GM21423 (cell line): ENCODE measurements at regions not wholly inside any gene's neighbourhood (a gene's known extent, or its start where the extent isn't known, plus 50 kb on each side); places are given as distances from the start of the nearest gene placed in this dataset.
"Not testable (repeated sequence)": the region's sequence is repeated elsewhere in the genome, so short reads cannot be mapped to it uniquely, and the experiment has no call there.

Source experiments
- ATAC-seq: cut with Tn5 transposase; IDR thresholded peaks from one replicate; pipeline ENCODE4 v1.9.1; 2021; ENCODE audit warnings: mild to moderate bottlenecking, moderate library complexity; ENCODE audit not compliant: unreplicated experiment

- no peak for ATAC-seq
Measured at GRCh38 chr16:80092681-80093080, 448.1 kb upstream of the DYNLRB2 start.

GRCh38 chr16:80091453-80091852 lies 449.3 kb upstream of the DYNLRB2 start:
- ATAC-seq: not testable (repeated sequence)

- ATAC-seq: no peak
Measured at GRCh38 chr16:80085606-80086005, 455.2 kb upstream of the DYNLRB2 start.

- no peak for ATAC-seq
Measured at GRCh38 chr16:80084614-80085013, 456.2 kb upstream of the DYNLRB2 start.

GRCh38 chr16:80084163-80084562 lies 456.6 kb upstream of the DYNLRB2 start:
- no peak for ATAC-seq

- ATAC-seq: no peak
Measured at GRCh38 chr16:80082906-80083305, 457.9 kb upstream of the DYNLRB2 start.

- no peak for ATAC-seq
Measured at GRCh38 chr16:80081846-80082245, 458.9 kb upstream of the DYNLRB2 start.

GRCh38 chr16:80080287-80080851 lies 460.4 kb upstream of the DYNLRB2 start:
- no peak for ATAC-seq

- ATAC-seq: no peak
Measured at GRCh38 chr16:80079072-80079471, 461.7 kb upstream of the DYNLRB2 start.

- no peak for ATAC-seq
Measured at GRCh38 chr16:80077696-80078095, 463.1 kb upstream of the DYNLRB2 start.

GRCh38 chr16:80074329-80074728 lies 466.5 kb upstream of the DYNLRB2 start:
- no peak for ATAC-seq

- ATAC-seq: no peak
Measured at GRCh38 chr16:80071964-80072456, 468.8 kb upstream of the DYNLRB2 start.

- no peak for ATAC-seq
Measured at GRCh38 chr16:80066805-80067580, 466.5 kb upstream of the MAF start.

- no peak for ATAC-seq
Measured at GRCh38 chr16:80065541-80065940, 465.0 kb upstream of the MAF start.

GRCh38 chr16:80063713-80064069 lies 463.2 kb upstream of the MAF start:
- no peak for ATAC-seq

GRCh38 chr16:80063031-80063712 lies 462.6 kb upstream of the MAF start:
- ATAC-seq: no peak

- no peak for ATAC-seq
Measured at GRCh38 chr16:80062361-80063030, 462.0 kb upstream of the MAF start.

- no peak for ATAC-seq
Measured at GRCh38 chr16:80060470-80060869, 459.9 kb upstream of the MAF start.

GRCh38 chr16:80059836-80060235 lies 459.3 kb upstream of the MAF start:
- ATAC-seq: no peak

- no peak for ATAC-seq
Measured at GRCh38 chr16:80058214-80058613, 457.7 kb upstream of the MAF start.

- ATAC-seq: no peak
Measured at GRCh38 chr16:80056324-80056723, 455.8 kb upstream of the MAF start.
